LNCaP clone FGC (cell line): ENCODE measurements at regions not wholly inside any gene's neighbourhood (a gene's known extent, or its start where the extent isn't known, plus 50 kb on each side); places are given as distances from the start of the nearest gene placed in this dataset.
"Not testable (repeated sequence)": the region's sequence is repeated elsewhere in the genome, so short reads cannot be mapped to it uniquely, and the experiment has no call there.

ENCODE experiments used
- DNase-seq: peaks from one replicate; pipeline ENCODE4 v3.0.0-alpha.2; 2011; ENCODE audit warnings: low read depth
- H3K4me3 ChIP-seq: 2 replicates; pipeline ENCODE4 v1.5.1; 2011; ENCODE audit warnings: mild to moderate bottlenecking, low read depth, low read length, control low read depth
- CTCF ChIP-seq: IDR thresholded peaks from 2 replicates; pipeline ENCODE4 v1.5.1; 2012; ENCODE audit warnings: mild to moderate bottlenecking; ENCODE audit not compliant: control insufficient read depth, insufficient read depth; ENCODE audit errors: extremely low read depth

GRCh38 chr10:118439824-118440223, 97.7 kb upstream of the FAM204A start:
- DNase-seq: no peak
- TF ChIP-seq CTCF: no peak

GRCh38 chr10:118436742-118437141, 94.6 kb upstream of the FAM204A start:
- no peak for TF ChIP-seq CTCF
- no peak for DNase-seq
- no peak overlapping the region for H3K4me3 ChIP-seq

More at GRCh38 chr10:118439824-118440223, 97.7 kb upstream of the FAM204A start:
- no peak overlapping the region for H3K4me3 ChIP-seq

- TF ChIP-seq CTCF: no peak
- no peak overlapping the region for H3K4me3 ChIP-seq
- no peak for DNase-seq
Measured at GRCh38 chr10:118430190-118430589, 88.1 kb upstream of the FAM204A start.

GRCh38 chr10:118423800-118424442, 81.8 kb upstream of the FAM204A start:
- H3K4me3 ChIP-seq: no peak overlapping the region
- peak; percentile 73 for DNase-seq
- peak; percentile 75 for TF ChIP-seq CTCF

GRCh38 chr10:118422241-118422640, 80.1 kb upstream of the FAM204A start:
- no peak overlapping the region for H3K4me3 ChIP-seq
- TF ChIP-seq CTCF: no peak
- no peak for DNase-seq

GRCh38 chr10:118420049-118420448, 77.9 kb upstream of the FAM204A start:
- H3K4me3 ChIP-seq, DNase-seq: not testable (repeated sequence)

GRCh38 chr10:118412932-118413331, 70.8 kb upstream of the FAM204A start:
- no peak overlapping the region for H3K4me3 ChIP-seq
- no peak for DNase-seq
- TF ChIP-seq CTCF: no peak
